CD14-positive monocyte (primary cell): ENCODE measurements at regions not wholly inside any gene's neighbourhood (a gene's known extent, or its start where the extent isn't known, plus 50 kb on each side); places are given as distances from the start of the nearest gene placed in this dataset.
A peak's percentile ranks its signal among the peaks of the same experiment; 100 is the strongest.

Source experiments
- DNase-seq, 3 donors: peaks; one replicate each; pipeline ENCODE4 v3.0.0-alpha.2; 2011 to 2022
- H2AFZ ChIP-seq: 2 replicates; pipeline ENCODE4 v1.6.0; 2012; ENCODE audit warnings: mild to moderate bottlenecking, low read depth, low read length, inconsistent platforms; ENCODE audit not compliant: insufficient read depth, poor library complexity, severe bottlenecking
- H3K27ac ChIP-seq, 2 donors: 1 replicate in 1 of 2; 2 replicates in 1 of 2; pipeline ENCODE4 v1.5.1; 2012 to 2013; ENCODE audit warnings: low read length in 2 of 2, control low read depth in 1 of 2, inconsistent platforms in 1 of 2, low read depth in 1 of 2, mild to moderate bottlenecking in 1 of 2
- H3K27me3 ChIP-seq, 2 donors: one replicate each; pipeline versions ENCODE4 v1.6.0 to v1.6.1; 2011 to 2013; ENCODE audit warnings: low read length in 2 of 2; ENCODE audit not compliant: control insufficient read depth in 2 of 2, insufficient read depth in 2 of 2
- H3K36me3 ChIP-seq, 2 donors: replicated peaks in 1 of 2; 1 replicate in 1 of 2; 2 replicates in 1 of 2; pipeline versions ENCODE4 v1.5.1 to v1.6.1; 2012 to 2013; ENCODE audit warnings: low read length in 2 of 2, control low read depth in 1 of 2, inconsistent platforms in 1 of 2, mild to moderate bottlenecking in 1 of 2; ENCODE audit not compliant: insufficient read depth in 2 of 2, control insufficient read depth in 1 of 2
- H3K4me1 ChIP-seq, 2 donors: 1 replicate in 1 of 2; 2 replicates in 1 of 2; pipeline versions ENCODE4 v1.5.1 to v1.6.1; 2012 to 2013; ENCODE audit warnings: low read length in 2 of 2, control low read depth in 1 of 2, inconsistent platforms in 1 of 2, mild to moderate bottlenecking in 1 of 2, moderate library complexity in 1 of 2; ENCODE audit not compliant: insufficient read depth in 2 of 2, control insufficient read depth in 1 of 2
- H3K4me2 ChIP-seq: replicated peaks from 2 replicates; pipeline ENCODE3; 2012; ENCODE audit warnings: low read length, moderate library complexity, mild to moderate bottlenecking; ENCODE audit not compliant: poor library complexity, severe bottlenecking; ENCODE audit errors: extremely low read depth
- H3K4me3 ChIP-seq, 3 experiments: fragments of 200-600 bp in 1 of 3; sonication (generic) in 1 of 3; replicated peaks in 1 of 3; 1 replicate in 2 of 3; 2 replicates in 1 of 3; pipeline ENCODE4 v1.5.1; 2011 to 2013; ENCODE audit warnings: low read length in 3 of 3, mild to moderate bottlenecking in 3 of 3, control low read depth in 2 of 3, low read depth in 2 of 3, inconsistent platforms in 1 of 3, moderate library complexity in 1 of 3
- H3K79me2 ChIP-seq: 2 replicates; pipeline ENCODE4 v1.6.0; 2012; ENCODE audit warnings: mild to moderate bottlenecking, control low read depth, inconsistent platforms, low read length, moderate library complexity; ENCODE audit not compliant: insufficient read depth
- H3K9ac ChIP-seq: 2 replicates; pipeline ENCODE4 v1.6.0; 2017; ENCODE audit warnings: low read length, mild to moderate bottlenecking; ENCODE audit not compliant: insufficient read depth, poor library complexity, severe bottlenecking
- H3K9me3 ChIP-seq, 2 donors: replicated peaks in 1 of 2; 1 replicate in 1 of 2; 2 replicates in 1 of 2; pipeline versions ENCODE4 v1.5.1 to v1.6.1; 2012 to 2013; ENCODE audit warnings: low read length in 2 of 2, control low read depth in 1 of 2; ENCODE audit not compliant: control insufficient read depth in 1 of 2, insufficient read depth in 1 of 2
- H4K20me1 ChIP-seq: 2 replicates; pipeline ENCODE4 v1.6.0; 2012; ENCODE audit warnings: mild to moderate bottlenecking, low read length, control low read depth, moderate library complexity; ENCODE audit not compliant: insufficient read depth
- H3K27ac Mint-ChIP-seq, 7 donors: one replicate each; pipeline ENCODE4 v1.8.0; 2020; ENCODE audit warnings: mild to moderate bottlenecking in 7 of 7, mixed read lengths in 7 of 7, moderate library complexity in 6 of 7, inconsistent platforms in 2 of 7
- H3K27me3 Mint-ChIP-seq, 3 donors: one replicate each; pipeline ENCODE4 v1.8.0; 2021 to 2022; ENCODE audit warnings: low read depth in 3 of 3, mild to moderate bottlenecking in 3 of 3, mixed read lengths in 3 of 3, moderate library complexity in 3 of 3, inconsistent platforms in 1 of 3
- H3K36me3 Mint-ChIP-seq, 2 donors: one replicate each; pipeline ENCODE4 v1.8.0; 2020; ENCODE audit warnings: mixed read lengths in 2 of 2, inconsistent platforms in 1 of 2, mild to moderate bottlenecking in 1 of 2
- H3K4me1 Mint-ChIP-seq: one replicate; pipeline ENCODE4 v1.8.0; 2020; ENCODE audit warnings: mild to moderate bottlenecking, mixed read lengths
- H3K4me3 Mint-ChIP-seq, 2 donors: one replicate each; pipeline ENCODE4 v1.8.0; 2020; ENCODE audit warnings: mild to moderate bottlenecking in 2 of 2, mixed read lengths in 2 of 2, moderate library complexity in 1 of 2
- H3K9me3 Mint-ChIP-seq, 7 donors: one replicate each; pipeline ENCODE4 v1.8.0; 2020 to 2022; ENCODE audit warnings: mixed read lengths in 7 of 7, mild to moderate bottlenecking in 6 of 7, moderate library complexity in 6 of 7, inconsistent platforms in 2 of 7
- CTCF ChIP-seq: fragments of 200-600 bp; IDR thresholded peaks from one replicate; pipeline ENCODE4 v1.8.0; 2022; ENCODE audit warnings: antibody characterized with exemption, mild to moderate bottlenecking
- WGBS: methylation state at CpG from one replicate; pipeline ENCODE4 v1.1.5; 2013; ENCODE audit warnings: missing lambda C conversion rate; ENCODE audit not compliant: insufficient coverage; 5-methylcytosine and 5-hydroxymethylcytosine counted together
- intact Hi-C, 2 donors: fragments of 100-400 bp; cut with micrococcal nuclease; formaldehyde crosslinking; loops; one replicate each; pipeline versions ENCODE4 v1.15.0 to v1.15.1; 2023

- no peak overlapping the region for H2AFZ ChIP-seq
- no peaks in the 10 kb centered on the region for H3K36me3 ChIP-seq
Observed at GRCh38 chr2:21412944-21413443, 289.2 kb downstream of the TDRD15 start.

GRCh38 chr2:21415234-21415633, 291.5 kb downstream of the TDRD15 start:
- no peak for TF ChIP-seq CTCF
- intact Hi-C loops: no loop called here
- no peak overlapping the region for H2AFZ ChIP-seq
- Mint-ChIP-seq H3K27me3 (peaks cover 0 to 4% (median 0%) of the 10 kb centered on the region in 3 donors), H3K9me3 (peaks cover 0 to 9% (median 5%) of the 10 kb centered on the region in 7 donors), H3K27ac (no peak overlapping the region), H3K4me3 (no peak overlapping the region), H3K36me3 (no peaks in the 10 kb centered on the region), H3K4me1 (no peaks in the 10 kb centered on the region)
- no peak overlapping the region for H3K9ac ChIP-seq
- no peaks in the 10 kb centered on the region for H3K79me2 ChIP-seq
- WGBS: 67% methylated on average over 1 of the region's 3 CpGs
- no peaks in the 10 kb centered on the region for H3K36me3 ChIP-seq
- DNase-seq: no peak
- H3K9me3 ChIP-seq: no peaks in the 10 kb centered on the region
- no peak overlapping the region for H3K4me3 ChIP-seq
- H3K27me3 ChIP-seq: no peaks in the 10 kb centered on the region
- H3K4me2 ChIP-seq: no peak overlapping the region
- H3K27ac ChIP-seq: no peak overlapping the region
- H3K4me1 ChIP-seq: no peaks in the 10 kb centered on the region
- H4K20me1 ChIP-seq: no peaks in the 10 kb centered on the region

More at GRCh38 chr2:21412944-21413443, 289.2 kb downstream of the TDRD15 start:
- H3K27me3 ChIP-seq: no peaks in the 10 kb centered on the region
- H3K9me3 ChIP-seq: peaks cover 0 to under 1% of the 10 kb centered on the region in 2 donors
- no peaks in the 10 kb centered on the region for H4K20me1 ChIP-seq
- H3K4me2 ChIP-seq: no peak overlapping the region
- H3K9me3 Mint-ChIP-seq: peaks cover 0 to 9% (median 3%) of the 10 kb centered on the region in 7 donors
- H3K27ac ChIP-seq: no peak overlapping the region
- no peaks in the 10 kb centered on the region for H3K4me1 Mint-ChIP-seq
- intact Hi-C loops: no loop called here
- no peaks in the 10 kb centered on the region for H3K79me2 ChIP-seq
- TF ChIP-seq CTCF: no peak
- no peaks in the 10 kb centered on the region for H3K4me1 ChIP-seq
- DNase-seq: no peak
- peaks cover 0 to 6% (median 0%) of the 10 kb centered on the region in 3 donors for H3K27me3 Mint-ChIP-seq
- 86% methylated on average over 2 of the region's 4 CpGs for WGBS
- H3K4me3 Mint-ChIP-seq: no peak overlapping the region
- no peak overlapping the region for H3K9ac ChIP-seq
- no peak overlapping the region for H3K4me3 ChIP-seq
- H3K27ac Mint-ChIP-seq: peak overlapping the region in 1 of 7 donors; percentile 17
- no peaks in the 10 kb centered on the region for H3K36me3 Mint-ChIP-seq
